ENCODE measurements at regions not wholly inside any gene's neighbourhood (a gene's known extent, or its start where the extent isn't known, plus 50 kb on each side); places are given as distances from the start of the nearest gene placed in this dataset.

GRCh38 chr17:34443619-34444469 lies 80.8 kb upstream of the CCL1 start:
- H3K27ac ChIP-seq = no peak overlapping the region
- TF ChIP-seq, protein P1, sequence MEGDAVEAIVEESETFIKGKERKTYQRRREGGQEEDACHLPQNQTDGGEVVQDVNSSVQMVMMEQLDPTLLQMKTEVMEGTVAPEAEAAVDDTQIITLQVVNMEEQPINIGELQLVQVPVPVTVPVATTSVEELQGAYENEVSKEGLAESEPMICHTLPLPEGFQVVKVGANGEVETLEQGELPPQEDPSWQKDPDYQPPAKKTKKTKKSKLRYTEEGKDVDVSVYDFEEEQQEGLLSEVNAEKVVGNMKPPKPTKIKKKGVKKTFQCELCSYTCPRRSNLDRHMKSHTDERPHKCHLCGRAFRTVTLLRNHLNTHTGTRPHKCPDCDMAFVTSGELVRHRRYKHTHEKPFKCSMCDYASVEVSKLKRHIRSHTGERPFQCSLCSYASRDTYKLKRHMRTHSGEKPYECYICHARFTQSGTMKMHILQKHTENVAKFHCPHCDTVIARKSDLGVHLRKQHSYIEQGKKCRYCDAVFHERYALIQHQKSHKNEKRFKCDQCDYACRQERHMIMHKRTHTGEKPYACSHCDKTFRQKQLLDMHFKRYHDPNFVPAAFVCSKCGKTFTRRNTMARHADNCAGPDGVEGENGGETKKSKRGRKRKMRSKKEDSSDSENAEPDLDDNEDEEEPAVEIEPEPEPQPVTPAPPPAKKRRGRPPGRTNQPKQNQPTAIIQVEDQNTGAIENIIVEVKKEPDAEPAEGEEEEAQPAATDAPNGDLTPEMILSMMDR (IDR thresholded peaks at IDR 0.05) = no peak
- ATAC-seq (no peak), DNase-seq (no peak)
- peaks cover 14% of the 10 kb centered on the region for H3K27me3 ChIP-seq
- H3K36me3 ChIP-seq = no peaks in the 10 kb centered on the region
- intact Hi-C loops (cut with DNase I) = no loop called here
- H3K4me1 ChIP-seq = no peaks in the 10 kb centered on the region
- no peak overlapping the region for H3K4me3 ChIP-seq
- H3K9me3 ChIP-seq = no peaks in the 10 kb centered on the region

DNA sequence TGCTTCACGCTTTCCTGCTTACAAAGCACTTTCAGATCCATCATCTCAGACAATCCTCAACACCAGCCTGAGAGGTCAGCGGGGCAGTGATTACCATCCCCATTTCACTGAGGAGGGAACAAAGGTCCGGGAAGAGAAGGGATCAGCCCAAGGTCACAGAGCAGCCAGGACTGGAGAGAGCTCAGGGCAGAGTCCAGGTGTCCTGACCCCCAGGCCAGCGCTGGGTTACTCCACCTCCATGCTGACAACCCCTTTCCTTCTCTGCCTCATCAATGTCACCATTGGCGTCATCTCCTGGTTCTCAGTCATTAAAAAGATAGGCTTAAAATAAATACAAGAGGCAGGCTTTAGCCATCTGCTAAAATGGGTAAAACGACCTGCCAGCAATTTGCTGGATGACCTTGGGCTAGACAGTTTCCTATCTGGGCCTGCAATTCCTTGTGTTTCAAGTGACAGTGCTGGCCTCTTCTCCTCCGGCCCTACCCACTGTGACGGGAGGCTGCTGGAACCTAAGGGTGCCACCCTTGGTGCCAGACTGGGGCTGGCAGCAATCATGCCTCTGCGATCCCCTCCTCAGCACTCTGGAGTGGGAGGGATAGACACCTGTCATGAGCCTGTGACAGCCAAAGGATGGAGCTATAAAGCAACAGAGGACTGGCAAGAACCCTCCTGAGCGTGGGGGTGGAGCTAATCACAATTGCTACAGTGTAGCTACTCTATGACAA lies 79.5 kb upstream of the CCL1 start:
- ATAC-seq = no peak
- TF ChIP-seq, protein P1 (IDR thresholded peaks at IDR 0.05) = no peak
- no peaks in the 10 kb centered on the region for H3K36me3 ChIP-seq
- H3K4me1 ChIP-seq = no peaks in the 10 kb centered on the region
- H3K4me3 ChIP-seq = no peak overlapping the region
- H3K9me3 ChIP-seq = no peaks in the 10 kb centered on the region
- no peak for DNase-seq
- no peak overlapping the region for H3K27ac ChIP-seq
- intact Hi-C loops (cut with DNase I) = no loop called here
- peaks cover 14% of the 10 kb centered on the region for H3K27me3 ChIP-seq

DNA sequence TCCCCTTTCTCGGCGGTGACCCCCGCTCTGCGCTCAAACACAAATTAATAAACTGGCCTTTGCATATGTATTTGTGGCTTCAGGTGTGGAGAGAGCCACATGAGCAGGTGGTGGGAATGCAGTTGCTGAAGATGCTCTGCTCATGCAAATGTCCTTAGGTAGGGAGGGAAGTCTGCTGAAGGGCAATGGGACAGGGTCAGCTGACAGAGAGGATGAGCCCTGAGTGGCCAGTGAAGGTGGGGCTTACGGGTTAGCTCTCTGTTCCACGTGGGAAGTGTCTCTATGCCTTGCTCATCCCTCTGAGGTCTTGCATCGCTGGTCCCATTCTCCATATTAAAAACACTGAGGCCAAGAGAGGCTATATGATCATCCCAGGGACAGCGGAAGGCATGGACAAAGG lies 74.2 kb upstream of the CCL1 start:
- H3K27ac ChIP-seq = no peak overlapping the region
- intact Hi-C loops (cut with DNase I) = no loop called here
- TF ChIP-seq, protein P1 (IDR thresholded peaks at IDR 0.05) = no peak
- no peaks in the 10 kb centered on the region for H3K27me3 ChIP-seq
- H3K4me3 ChIP-seq = no peak overlapping the region
- H3K9me3 ChIP-seq = no peaks in the 10 kb centered on the region
- DNase-seq = no peak
- H3K36me3 ChIP-seq = no peaks in the 10 kb centered on the region
- ATAC-seq = no peak
- peaks cover 15% of the 10 kb centered on the region for H3K4me1 ChIP-seq

GRCh38 chr17:34436607-34437006 lies 73.6 kb upstream of the CCL1 start:
- Histone ChIP-seq H3K9me3 (no peaks in the 10 kb centered on the region), H3K27me3 (no peaks in the 10 kb centered on the region), H3K4me1 (peaks cover 15% of the 10 kb centered on the region), H3K27ac (no peak overlapping the region), H3K4me3 (no peak overlapping the region), H3K36me3 (no peaks in the 10 kb centered on the region)
- DNase-seq = no peak
- ATAC-seq = peak; percentile 60
- intact Hi-C loops (cut with DNase I) = no loop called here
- TF ChIP-seq, protein P1 (IDR thresholded peaks at IDR 0.05) = no peak

DNA sequence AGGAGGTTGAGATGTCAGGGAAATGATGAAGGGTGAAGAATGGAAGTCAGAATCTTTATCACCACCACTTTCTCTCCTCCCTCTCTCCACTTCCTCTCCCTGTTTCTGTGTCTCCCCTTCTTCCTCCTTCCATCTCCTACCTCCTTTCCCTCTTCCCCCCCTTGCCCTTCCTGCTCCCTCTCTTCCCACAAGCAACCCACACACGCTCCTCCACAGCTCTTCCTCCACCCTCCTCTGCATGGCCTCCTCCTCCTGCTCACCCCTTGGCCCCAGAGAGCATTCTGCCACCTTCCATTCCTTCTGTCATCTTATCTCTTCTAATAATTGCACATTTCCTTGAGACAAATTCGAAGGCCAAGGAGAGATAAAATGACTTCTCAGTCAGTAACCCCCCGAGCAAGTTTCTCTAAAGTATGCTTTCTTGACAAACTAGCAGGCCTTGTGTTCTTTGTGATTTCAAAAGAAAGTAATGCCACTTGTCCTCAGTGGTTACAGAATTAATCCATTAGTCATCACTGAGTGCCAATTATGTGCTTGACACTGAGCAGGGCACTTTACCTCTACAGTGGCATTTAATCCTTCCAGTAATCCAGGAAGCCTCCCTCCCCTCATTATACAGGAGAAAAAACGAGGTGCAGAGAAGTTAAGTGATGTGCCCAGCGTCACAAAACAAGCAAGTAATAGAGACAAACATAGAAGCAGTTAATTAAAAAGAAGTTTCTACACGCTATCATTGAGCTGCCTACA lies 72.3 kb upstream of the CCL1 start:
- DNase-seq = no peak
- no peak overlapping the region for H3K4me3 ChIP-seq
- intact Hi-C loops (cut with DNase I) = no loop called here
- peak; percentile 38 for ATAC-seq
- no peaks in the 10 kb centered on the region for H3K27me3 ChIP-seq
- TF ChIP-seq, protein P1 (IDR thresholded peaks at IDR 0.05) = no peak
- H3K4me1 ChIP-seq = peaks cover 15% of the 10 kb centered on the region
- H3K9me3 ChIP-seq = no peaks in the 10 kb centered on the region
- no peaks in the 10 kb centered on the region for H3K36me3 ChIP-seq
- no peak overlapping the region for H3K27ac ChIP-seq

Measured in upper lobe of right lung (tissue), 1 donor.